ENCODE measurements at regions not wholly inside any gene's neighbourhood (a gene's known extent, or its start where the extent isn't known, plus 50 kb on each side); places are given as distances from the start of the nearest gene placed in this dataset.

DNA sequence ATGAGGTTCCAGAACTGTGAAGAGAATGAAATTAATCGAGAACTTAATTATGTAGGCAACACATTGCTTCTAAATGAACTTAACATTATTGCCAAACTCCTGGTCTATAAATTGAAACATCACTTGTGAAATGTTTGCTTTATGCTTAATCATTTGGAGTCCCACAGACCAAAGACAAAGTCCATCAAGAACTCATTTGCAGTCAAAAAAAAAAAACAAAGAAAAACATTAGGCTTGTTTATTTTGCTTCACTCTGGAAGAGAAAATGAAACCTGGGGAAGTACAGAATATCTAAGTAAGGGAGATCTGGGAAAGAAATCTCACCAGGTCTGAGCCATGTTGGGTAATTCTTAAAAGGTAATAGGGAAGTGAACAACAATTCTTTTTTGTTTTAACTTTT, 1363.5 kb upstream of the DDX18 start:
- H3K4me3 ChIP-seq (replicated peaks in 1 of 2; ENCODE audit: low read depth in 2 of 2, low read length in 2 of 2) = no peak overlapping the region
- DNase-seq (ENCODE audit: low read depth in 2 of 2) = no peak
- TF ChIP-seq, protein P1, sequence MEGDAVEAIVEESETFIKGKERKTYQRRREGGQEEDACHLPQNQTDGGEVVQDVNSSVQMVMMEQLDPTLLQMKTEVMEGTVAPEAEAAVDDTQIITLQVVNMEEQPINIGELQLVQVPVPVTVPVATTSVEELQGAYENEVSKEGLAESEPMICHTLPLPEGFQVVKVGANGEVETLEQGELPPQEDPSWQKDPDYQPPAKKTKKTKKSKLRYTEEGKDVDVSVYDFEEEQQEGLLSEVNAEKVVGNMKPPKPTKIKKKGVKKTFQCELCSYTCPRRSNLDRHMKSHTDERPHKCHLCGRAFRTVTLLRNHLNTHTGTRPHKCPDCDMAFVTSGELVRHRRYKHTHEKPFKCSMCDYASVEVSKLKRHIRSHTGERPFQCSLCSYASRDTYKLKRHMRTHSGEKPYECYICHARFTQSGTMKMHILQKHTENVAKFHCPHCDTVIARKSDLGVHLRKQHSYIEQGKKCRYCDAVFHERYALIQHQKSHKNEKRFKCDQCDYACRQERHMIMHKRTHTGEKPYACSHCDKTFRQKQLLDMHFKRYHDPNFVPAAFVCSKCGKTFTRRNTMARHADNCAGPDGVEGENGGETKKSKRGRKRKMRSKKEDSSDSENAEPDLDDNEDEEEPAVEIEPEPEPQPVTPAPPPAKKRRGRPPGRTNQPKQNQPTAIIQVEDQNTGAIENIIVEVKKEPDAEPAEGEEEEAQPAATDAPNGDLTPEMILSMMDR (IDR thresholded peaks at IDR 0.05; ENCODE audit: low read depth, low read length) = no peak

DNA sequence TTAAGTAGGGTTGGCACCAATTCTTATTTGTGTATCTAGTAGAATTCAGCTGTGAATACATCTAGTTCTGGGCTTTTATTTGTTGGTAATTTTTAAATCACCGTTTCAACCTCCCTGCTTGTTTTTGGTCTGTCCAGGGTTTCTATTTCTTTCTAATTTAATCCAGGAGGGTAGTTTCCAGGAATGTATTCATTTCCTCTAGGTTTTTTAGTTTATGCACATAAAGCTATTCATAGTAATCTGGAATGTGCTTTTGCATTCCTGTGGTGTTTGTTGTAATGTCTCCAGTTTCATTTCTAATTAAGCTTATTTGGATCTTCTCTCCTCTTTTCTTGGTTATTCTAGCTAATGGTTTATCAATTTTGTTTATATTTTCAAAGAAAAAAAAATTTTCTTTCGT, 1361.8 kb upstream of the DDX18 start:
- TF ChIP-seq, protein P1 (IDR thresholded peaks at IDR 0.05; ENCODE audit: low read depth, low read length) = no peak
- no peak overlapping the region for H3K4me3 ChIP-seq (replicated peaks in 1 of 2; ENCODE audit: low read depth in 2 of 2, low read length in 2 of 2)
- peak in 1 of 2 donors; percentile 0 for DNase-seq (ENCODE audit: low read depth in 2 of 2)

DNA sequence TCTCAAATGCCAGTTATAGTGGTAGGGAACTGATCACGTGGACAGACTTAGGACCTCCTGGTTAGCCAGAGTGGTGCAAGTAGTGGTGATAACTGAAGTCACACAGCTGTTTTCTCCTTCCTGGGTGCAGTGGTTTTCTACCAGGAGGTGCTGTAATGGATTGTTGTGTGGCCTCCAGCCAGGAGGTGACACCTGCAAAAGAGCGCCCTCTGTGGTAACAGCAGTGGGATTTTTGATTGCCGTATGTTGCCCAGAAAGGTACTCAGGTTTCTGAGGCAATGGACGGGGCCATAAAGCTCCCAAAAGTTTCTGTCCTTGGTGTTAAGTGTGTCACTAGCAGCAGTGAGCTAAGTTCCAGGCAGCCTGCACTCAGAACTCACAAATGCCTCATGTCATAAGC, 1358.1 kb upstream of the DDX18 start:
- no peak overlapping the region for H3K4me3 ChIP-seq (replicated peaks in 1 of 2; ENCODE audit: low read depth in 2 of 2, low read length in 2 of 2)
- DNase-seq (ENCODE audit: low read depth in 2 of 2) = no peak
- TF ChIP-seq, protein P1 (IDR thresholded peaks at IDR 0.05; ENCODE audit: low read depth, low read length) = no peak

DNA sequence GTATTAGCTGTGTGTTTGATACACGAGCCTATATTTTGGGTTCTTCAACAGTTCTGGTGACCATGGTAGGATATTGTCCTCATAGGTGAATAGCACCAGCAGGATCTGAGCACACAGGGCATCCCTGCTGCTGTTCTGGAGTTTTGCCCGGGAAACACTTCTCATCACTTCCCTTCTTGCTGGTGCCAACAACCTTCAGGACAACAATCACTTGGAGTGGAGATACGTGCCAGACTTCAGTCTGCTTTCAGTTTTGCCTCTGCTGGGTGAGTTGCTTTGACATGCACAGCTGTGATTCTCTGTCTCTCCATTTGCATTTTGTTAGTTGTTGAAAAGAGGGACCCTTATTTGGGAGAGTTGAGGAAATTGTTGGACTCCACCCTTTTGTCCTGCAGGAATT, 1347.2 kb upstream of the DDX18 start:
- no peak overlapping the region for H3K4me3 ChIP-seq (replicated peaks in 1 of 2; ENCODE audit: low read depth in 2 of 2, low read length in 2 of 2)
- DNase-seq (ENCODE audit: low read depth in 2 of 2) = peak in 1 of 2 donors; percentile 8
- TF ChIP-seq, protein P1 (IDR thresholded peaks at IDR 0.05; ENCODE audit: low read depth, low read length) = no peak

DNA sequence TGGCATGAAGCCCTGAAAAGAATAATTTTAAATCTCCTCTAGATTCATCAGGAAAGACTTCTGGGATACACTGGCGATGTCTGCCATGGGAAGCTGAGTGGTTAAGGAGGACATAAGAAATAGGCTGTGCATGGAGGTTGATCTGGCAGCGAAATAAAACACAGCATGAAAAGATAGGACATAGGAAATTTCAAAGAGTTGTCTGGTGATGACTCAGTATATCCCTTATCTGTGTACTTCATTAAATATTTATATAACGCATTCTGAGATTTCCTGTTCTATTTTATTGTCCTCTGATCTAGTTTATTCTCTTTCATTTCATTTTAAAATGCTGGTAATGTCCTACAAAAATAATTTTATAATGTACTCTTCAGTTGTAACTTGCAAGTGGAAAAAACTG, 1337.3 kb upstream of the DDX18 start:
- H3K4me3 ChIP-seq (replicated peaks in 1 of 2; ENCODE audit: low read depth in 2 of 2, low read length in 2 of 2) = no peak overlapping the region
- TF ChIP-seq, protein P1 (IDR thresholded peaks at IDR 0.05; ENCODE audit: low read depth, low read length) = no peak
- no peak for DNase-seq (ENCODE audit: low read depth in 2 of 2)

DNA sequence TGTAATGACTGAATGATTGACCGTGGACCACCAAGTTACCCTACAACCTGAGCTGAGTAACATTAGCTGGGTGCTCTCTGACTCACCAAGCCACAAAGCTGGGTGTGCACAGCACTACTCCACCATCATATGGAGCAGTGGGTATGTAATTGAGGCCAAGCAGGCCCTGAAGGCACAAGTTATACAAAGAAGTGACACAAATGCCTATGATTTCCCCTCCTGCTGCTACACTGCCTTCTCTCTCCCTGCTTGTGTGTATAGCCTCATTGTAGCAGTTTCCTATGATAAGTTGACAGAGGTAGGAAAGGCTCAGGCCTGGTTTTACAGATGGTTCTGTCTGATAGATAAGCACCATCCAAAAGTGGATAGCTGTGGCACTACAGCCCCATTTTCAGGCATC, 1327.2 kb upstream of the DDX18 start:
- no peak for DNase-seq (ENCODE audit: low read depth in 2 of 2)
- no peak overlapping the region for H3K4me3 ChIP-seq (replicated peaks in 1 of 2; ENCODE audit: low read depth in 2 of 2, low read length in 2 of 2)
- TF ChIP-seq, protein P1 (IDR thresholded peaks at IDR 0.05; ENCODE audit: low read depth, low read length) = no peak

DNA sequence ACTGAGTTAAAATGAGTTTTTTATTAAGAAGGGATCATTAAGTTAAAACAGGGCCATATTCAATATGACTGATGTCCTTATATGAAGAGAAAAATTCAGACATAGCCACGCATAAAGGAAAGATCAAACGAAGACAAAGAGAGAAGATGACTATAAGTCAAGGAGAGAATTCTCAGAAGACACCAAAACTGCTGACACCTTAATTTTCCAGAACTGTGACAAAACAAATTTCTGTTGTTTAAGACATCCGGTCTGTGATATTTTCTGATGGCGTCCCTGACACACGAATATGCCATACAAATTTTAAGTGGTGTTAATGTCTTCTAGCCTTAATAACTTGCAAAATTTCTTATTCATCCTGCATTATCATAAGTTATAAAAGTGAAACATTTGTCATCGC, 1325.2 kb upstream of the DDX18 start:
- no peak for DNase-seq (ENCODE audit: low read depth in 2 of 2)
- TF ChIP-seq, protein P1 (IDR thresholded peaks at IDR 0.05; ENCODE audit: low read depth, low read length) = no peak
- no peak overlapping the region for H3K4me3 ChIP-seq (replicated peaks in 1 of 2; ENCODE audit: low read depth in 2 of 2, low read length in 2 of 2)
